GM18907 (cell line): ENCODE measurements at regions not wholly inside any gene's neighbourhood (a gene's known extent, or its start where the extent isn't known, plus 50 kb on each side); places are given as distances from the start of the nearest gene placed in this dataset.

Experiments used
- ATAC-seq: cut with Tn5 transposase; IDR thresholded peaks from one replicate; pipeline ENCODE4 v1.9.1; 2021; ENCODE audit warnings: mild to moderate bottlenecking, moderate library complexity; ENCODE audit not compliant: unreplicated experiment

GRCh38 chr1:50295566-50295965 lies 127.7 kb downstream of the DMRTA2 start:
- ATAC-seq: no peak

- ATAC-seq: no peak
Measured at GRCh38 chr1:50292276-50292675, 131.0 kb downstream of the DMRTA2 start.

- ATAC-seq: peak; percentile 73
Measured at GRCh38 chr1:50289495-50289894, 133.7 kb downstream of the DMRTA2 start.

GRCh38 chr1:50285994-50286393 lies 137.2 kb downstream of the DMRTA2 start:
- no peak for ATAC-seq

GRCh38 chr1:50279622-50280330 lies 143.5 kb downstream of the DMRTA2 start:
- no peak for ATAC-seq

- ATAC-seq: no peak
Measured at GRCh38 chr1:50278961-50279360, 144.3 kb downstream of the DMRTA2 start.

- no peak for ATAC-seq
Measured at GRCh38 chr1:50278410-50278809, 144.8 kb downstream of the DMRTA2 start.

- ATAC-seq: no peak
Measured at GRCh38 chr1:50275566-50275965, 147.7 kb downstream of the DMRTA2 start.

GRCh38 chr1:50272912-50273311 lies 150.3 kb downstream of the DMRTA2 start:
- no peak for ATAC-seq

GRCh38 chr1:50271968-50272578 lies 151.2 kb downstream of the DMRTA2 start:
- ATAC-seq: peak; percentile 78

GRCh38 chr1:50271337-50271736 lies 151.9 kb downstream of the DMRTA2 start:
- no peak for ATAC-seq

GRCh38 chr1:50270926-50271325 lies 152.3 kb downstream of the DMRTA2 start:
- no peak for ATAC-seq

- no peak for ATAC-seq
Measured at GRCh38 chr1:50268049-50268448, 155.2 kb downstream of the DMRTA2 start.

GRCh38 chr1:50266509-50266908 lies 156.7 kb downstream of the DMRTA2 start:
- no peak for ATAC-seq

GRCh38 chr1:50265790-50266314 lies 157.1 kb downstream of the ELAVL4 start:
- no peak for ATAC-seq

GRCh38 chr1:50264590-50264989 lies 155.9 kb downstream of the ELAVL4 start:
- no peak for ATAC-seq

- ATAC-seq: no peak
Measured at GRCh38 chr1:50262436-50262835, 153.7 kb downstream of the ELAVL4 start.

GRCh38 chr1:50261951-50262350 lies 153.2 kb downstream of the ELAVL4 start:
- ATAC-seq: no peak

- ATAC-seq: no peak
Measured at GRCh38 chr1:50257940-50258685, 149.4 kb downstream of the ELAVL4 start.

GRCh38 chr1:50257029-50257428 lies 148.3 kb downstream of the ELAVL4 start:
- ATAC-seq: no peak
